GM12878 (cell line): ENCODE measurements at regions not wholly inside any gene's neighbourhood (a gene's known extent, or its start where the extent isn't known, plus 50 kb on each side); places are given as distances from the start of the nearest gene placed in this dataset.

Experiments used
- ATF7 ChIP-seq: fragments of 450-650 bp; IDR thresholded peaks from 2 replicates; pipeline ENCODE4 v1.6.1; 2016; ENCODE audit warnings: low read depth, mild to moderate bottlenecking
- BHLHE40 ChIP-seq, 2 experiments: fragments of 450-650 bp in 1 of 2; IDR thresholded peaks; 2 replicates each; pipeline ENCODE4 v1.6.1; 2011 to 2017; ENCODE audit warnings: low read depth in 2 of 2, borderline replicate concordance in 1 of 2, improper control_type of control experiment in 1 of 2, low read length in 1 of 2, mild to moderate bottlenecking in 1 of 2
- CREM ChIP-seq: IDR thresholded peaks from 2 replicates; pipeline ENCODE4 v1.6.1; 2014; ENCODE audit warnings: antibody characterized with exemption, low read depth
- FOS ChIP-seq: IDR thresholded peaks from 3 replicates; pipeline ENCODE4 v1.6.1; 2011; ENCODE audit warnings: borderline replicate concordance; ENCODE audit not compliant: insufficient read length; ENCODE audit errors: extremely low read depth
- JUND ChIP-seq: IDR thresholded peaks from 2 replicates; pipeline ENCODE4 v1.6.1; 2012; ENCODE audit warnings: low read depth, mild to moderate bottlenecking, low read length, improper control_type of control experiment, moderate library complexity
- ZNF384 ChIP-seq: IDR thresholded peaks from 2 replicates; pipeline ENCODE4 v1.6.1; 2012; ENCODE audit warnings: low read depth, mild to moderate bottlenecking, low read length, improper control_type of control experiment, borderline replicate concordance
- TF ChIP-seq, protein P1 (sequence below): IDR thresholded peaks from 2 replicates; pipeline ENCODE4 v1.6.1; 2012; ENCODE audit warnings: mild to moderate bottlenecking, low read depth, low read length
- TF ChIP-seq, protein P2 (sequence below): fragments of 450-650 bp; formaldehyde crosslinking; IDR thresholded peaks from 2 replicates; pipeline ENCODE4 v1.4.0; 2020; ENCODE audit warnings: mild to moderate bottlenecking, moderate library complexity
- TF ChIP-seq, protein P3 (sequence below): IDR thresholded peaks from 2 replicates; pipeline ENCODE4 v1.6.1; 2012; ENCODE audit warnings: improper control_type of control experiment, low read depth, low read length; ENCODE audit not compliant: insufficient replicate concordance

DNA sequence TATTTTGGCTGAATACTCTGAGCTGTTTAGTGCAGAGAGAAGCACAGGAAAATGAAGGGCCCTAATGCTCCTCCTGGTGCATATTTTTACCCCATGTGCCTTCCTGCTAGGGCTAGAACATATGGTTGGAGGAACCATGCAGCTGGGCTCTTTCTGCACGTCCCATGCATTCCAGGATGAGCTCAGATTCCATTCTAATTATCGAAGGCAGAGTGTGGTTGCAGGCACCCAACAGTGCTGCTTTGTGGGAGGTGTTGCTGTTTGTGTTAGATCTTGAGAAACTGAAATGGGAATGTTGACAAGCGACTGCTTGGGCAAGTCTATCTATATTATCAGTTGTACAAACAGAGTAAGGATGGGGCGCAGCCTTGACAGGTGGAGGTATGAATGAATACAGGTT lies 419.5 kb downstream of the DHX35 start:
- TF ChIP-seq FOS (no peak), ZNF384 (no peak), JUND (no peak), BHLHE40 (IDR thresholded peaks at IDR 0.05; ENCODE audit: borderline replicate concordance in 1 of 2, low read depth in 2 of 2, low read length in 1 of 2) (no peak), ATF7 (no peak), CREM (no peak)
- TF ChIP-seq, protein P1, sequence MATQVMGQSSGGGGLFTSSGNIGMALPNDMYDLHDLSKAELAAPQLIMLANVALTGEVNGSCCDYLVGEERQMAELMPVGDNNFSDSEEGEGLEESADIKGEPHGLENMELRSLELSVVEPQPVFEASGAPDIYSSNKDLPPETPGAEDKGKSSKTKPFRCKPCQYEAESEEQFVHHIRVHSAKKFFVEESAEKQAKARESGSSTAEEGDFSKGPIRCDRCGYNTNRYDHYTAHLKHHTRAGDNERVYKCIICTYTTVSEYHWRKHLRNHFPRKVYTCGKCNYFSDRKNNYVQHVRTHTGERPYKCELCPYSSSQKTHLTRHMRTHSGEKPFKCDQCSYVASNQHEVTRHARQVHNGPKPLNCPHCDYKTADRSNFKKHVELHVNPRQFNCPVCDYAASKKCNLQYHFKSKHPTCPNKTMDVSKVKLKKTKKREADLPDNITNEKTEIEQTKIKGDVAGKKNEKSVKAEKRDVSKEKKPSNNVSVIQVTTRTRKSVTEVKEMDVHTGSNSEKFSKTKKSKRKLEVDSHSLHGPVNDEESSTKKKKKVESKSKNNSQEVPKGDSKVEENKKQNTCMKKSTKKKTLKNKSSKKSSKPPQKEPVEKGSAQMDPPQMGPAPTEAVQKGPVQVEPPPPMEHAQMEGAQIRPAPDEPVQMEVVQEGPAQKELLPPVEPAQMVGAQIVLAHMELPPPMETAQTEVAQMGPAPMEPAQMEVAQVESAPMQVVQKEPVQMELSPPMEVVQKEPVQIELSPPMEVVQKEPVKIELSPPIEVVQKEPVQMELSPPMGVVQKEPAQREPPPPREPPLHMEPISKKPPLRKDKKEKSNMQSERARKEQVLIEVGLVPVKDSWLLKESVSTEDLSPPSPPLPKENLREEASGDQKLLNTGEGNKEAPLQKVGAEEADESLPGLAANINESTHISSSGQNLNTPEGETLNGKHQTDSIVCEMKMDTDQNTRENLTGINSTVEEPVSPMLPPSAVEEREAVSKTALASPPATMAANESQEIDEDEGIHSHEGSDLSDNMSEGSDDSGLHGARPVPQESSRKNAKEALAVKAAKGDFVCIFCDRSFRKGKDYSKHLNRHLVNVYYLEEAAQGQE: no peak
- TF ChIP-seq, protein P2, sequence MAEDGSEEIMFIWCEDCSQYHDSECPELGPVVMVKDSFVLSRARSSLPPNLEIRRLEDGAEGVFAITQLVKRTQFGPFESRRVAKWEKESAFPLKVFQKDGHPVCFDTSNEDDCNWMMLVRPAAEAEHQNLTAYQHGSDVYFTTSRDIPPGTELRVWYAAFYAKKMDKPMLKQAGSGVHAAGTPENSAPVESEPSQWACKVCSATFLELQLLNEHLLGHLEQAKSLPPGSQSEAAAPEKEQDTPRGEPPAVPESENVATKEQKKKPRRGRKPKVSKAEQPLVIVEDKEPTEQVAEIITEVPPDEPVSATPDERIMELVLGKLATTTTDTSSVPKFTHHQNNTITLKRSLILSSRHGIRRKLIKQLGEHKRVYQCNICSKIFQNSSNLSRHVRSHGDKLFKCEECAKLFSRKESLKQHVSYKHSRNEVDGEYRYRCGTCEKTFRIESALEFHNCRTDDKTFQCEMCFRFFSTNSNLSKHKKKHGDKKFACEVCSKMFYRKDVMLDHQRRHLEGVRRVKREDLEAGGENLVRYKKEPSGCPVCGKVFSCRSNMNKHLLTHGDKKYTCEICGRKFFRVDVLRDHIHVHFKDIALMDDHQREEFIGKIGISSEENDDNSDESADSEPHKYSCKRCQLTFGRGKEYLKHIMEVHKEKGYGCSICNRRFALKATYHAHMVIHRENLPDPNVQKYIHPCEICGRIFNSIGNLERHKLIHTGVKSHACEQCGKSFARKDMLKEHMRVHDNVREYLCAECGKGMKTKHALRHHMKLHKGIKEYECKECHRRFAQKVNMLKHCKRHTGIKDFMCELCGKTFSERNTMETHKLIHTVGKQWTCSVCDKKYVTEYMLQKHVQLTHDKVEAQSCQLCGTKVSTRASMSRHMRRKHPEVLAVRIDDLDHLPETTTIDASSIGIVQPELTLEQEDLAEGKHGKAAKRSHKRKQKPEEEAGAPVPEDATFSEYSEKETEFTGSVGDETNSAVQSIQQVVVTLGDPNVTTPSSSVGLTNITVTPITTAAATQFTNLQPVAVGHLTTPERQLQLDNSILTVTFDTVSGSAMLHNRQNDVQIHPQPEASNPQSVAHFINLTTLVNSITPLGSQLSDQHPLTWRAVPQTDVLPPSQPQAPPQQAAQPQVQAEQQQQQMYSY (CRISPR knock-in tag): no peak
- TF ChIP-seq, protein P3, sequence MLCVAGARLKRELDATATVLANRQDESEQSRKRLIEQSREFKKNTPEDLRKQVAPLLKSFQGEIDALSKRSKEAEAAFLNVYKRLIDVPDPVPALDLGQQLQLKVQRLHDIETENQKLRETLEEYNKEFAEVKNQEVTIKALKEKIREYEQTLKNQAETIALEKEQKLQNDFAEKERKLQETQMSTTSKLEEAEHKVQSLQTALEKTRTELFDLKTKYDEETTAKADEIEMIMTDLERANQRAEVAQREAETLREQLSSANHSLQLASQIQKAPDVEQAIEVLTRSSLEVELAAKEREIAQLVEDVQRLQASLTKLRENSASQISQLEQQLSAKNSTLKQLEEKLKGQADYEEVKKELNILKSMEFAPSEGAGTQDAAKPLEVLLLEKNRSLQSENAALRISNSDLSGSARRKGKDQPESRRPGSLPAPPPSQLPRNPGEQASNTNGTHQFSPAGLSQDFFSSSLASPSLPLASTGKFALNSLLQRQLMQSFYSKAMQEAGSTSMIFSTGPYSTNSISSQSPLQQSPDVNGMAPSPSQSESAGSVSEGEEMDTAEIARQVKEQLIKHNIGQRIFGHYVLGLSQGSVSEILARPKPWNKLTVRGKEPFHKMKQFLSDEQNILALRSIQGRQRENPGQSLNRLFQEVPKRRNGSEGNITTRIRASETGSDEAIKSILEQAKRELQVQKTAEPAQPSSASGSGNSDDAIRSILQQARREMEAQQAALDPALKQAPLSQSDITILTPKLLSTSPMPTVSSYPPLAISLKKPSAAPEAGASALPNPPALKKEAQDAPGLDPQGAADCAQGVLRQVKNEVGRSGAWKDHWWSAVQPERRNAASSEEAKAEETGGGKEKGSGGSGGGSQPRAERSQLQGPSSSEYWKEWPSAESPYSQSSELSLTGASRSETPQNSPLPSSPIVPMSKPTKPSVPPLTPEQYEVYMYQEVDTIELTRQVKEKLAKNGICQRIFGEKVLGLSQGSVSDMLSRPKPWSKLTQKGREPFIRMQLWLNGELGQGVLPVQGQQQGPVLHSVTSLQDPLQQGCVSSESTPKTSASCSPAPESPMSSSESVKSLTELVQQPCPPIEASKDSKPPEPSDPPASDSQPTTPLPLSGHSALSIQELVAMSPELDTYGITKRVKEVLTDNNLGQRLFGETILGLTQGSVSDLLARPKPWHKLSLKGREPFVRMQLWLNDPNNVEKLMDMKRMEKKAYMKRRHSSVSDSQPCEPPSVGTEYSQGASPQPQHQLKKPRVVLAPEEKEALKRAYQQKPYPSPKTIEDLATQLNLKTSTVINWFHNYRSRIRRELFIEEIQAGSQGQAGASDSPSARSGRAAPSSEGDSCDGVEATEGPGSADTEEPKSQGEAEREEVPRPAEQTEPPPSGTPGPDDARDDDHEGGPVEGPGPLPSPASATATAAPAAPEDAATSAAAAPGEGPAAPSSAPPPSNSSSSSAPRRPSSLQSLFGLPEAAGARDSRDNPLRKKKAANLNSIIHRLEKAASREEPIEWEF: no peak
